ENCODE measurements at regions not wholly inside any gene's neighbourhood (a gene's known extent, or its start where the extent isn't known, plus 50 kb on each side); places are given as distances from the start of the nearest gene placed in this dataset.

DNA sequence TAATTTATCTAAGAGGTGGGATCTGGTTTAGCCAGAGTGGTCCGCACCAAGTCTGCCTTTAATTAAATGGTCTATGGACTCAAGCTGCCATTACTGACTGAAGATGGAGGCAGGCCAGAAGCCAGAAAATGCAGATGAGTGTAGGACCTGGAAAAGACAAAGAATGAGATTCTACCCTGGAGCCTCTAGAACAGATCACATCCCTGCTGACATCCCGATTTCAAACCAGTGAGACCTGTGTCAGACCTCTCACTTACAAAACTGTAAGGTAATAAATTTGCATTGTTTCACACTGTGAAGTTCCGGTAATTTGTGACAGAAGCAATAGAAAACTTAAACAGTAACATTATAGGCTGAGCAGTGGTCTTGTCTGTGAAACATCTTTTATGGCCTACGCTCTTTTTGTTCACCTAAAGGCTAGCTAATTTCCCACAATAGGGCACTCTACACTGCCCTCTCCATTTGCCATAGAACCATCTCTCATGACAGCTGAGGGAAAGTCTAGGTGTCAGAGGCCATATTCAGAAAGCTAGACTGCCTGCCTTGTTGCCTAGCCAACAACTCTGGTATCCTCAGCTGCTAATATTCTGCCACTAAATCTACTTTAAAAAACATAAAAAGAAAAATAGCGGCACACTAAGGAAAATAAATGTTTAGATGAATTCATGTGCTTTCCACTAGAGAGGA is 1396.2 kb upstream of the PIK3C3 start:
- ChIA-PET CTCF (no interaction called here), POLR2A (no interaction called here)

DNA sequence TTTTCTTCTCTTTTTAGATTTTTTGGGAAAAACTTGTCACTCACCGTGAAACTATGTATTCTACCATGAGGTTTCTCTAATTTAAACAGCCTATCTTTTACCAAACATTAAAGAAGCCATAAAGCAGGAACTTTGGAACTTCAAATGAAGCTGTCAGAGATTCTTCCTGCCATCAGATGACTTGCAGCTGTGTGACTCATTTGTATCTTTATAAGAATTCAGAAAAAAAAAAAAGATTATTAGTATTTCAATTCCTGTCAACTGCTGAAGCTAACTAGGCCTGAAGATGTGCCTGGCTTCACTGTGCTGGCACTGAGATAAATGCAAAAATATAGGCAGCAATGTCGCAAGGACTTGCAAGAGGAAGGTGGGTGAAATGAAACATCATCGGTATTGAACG is 1399.1 kb upstream of the PIK3C3 start:
- POLR2A ChIA-PET, result no interaction called here
- CTCF ChIA-PET, result no interaction called here

DNA sequence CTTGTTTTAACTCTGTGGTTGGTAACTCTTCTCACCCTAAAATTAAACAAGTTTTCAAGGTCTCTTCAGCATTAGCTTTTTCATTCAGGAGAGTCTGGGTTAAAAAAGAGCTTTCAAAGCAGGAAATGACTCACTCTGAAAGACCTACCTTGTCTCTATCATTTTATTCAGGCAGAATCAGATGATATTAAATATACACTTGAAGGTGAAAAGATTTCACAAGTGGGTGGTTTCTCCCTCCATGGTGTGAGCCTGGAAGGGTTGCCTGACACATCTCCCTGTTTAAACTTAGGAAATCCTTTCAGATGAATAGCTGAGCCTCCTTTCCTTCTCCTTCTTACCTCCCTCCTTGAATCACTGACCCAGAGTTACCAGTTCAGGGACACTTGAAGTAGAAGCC is 1402.0 kb upstream of the PIK3C3 start:
- ChIA-PET POLR2A (no interaction called here), CTCF (no interaction called here)

DNA sequence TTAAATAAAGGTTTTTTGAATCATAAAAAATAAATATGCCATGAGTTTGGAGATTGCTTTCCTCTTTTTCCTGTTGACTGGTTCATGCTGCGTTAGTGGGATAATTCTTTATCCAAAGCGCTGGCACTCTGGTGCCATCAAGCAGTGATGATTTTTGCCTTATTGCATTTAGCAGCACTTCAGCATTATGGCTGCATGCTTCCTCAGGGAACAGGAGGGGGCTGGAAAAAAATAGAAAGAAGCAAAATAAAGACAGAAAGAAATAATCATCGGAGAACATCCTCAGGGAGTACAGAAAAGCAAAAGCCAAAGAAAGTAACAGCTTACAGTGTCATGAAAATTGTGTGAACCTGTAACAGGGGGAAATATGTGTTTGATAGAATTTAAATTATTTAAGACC is 1408.2 kb upstream of the PIK3C3 start:
- CTCF ChIA-PET, result no interaction called here
- POLR2A ChIA-PET, result interaction anchor here (0.7 kb wide), 1 partner anchor 28 kb away, joined by 5 read pairs; no protein-coding TSS in a partner anchor

DNA sequence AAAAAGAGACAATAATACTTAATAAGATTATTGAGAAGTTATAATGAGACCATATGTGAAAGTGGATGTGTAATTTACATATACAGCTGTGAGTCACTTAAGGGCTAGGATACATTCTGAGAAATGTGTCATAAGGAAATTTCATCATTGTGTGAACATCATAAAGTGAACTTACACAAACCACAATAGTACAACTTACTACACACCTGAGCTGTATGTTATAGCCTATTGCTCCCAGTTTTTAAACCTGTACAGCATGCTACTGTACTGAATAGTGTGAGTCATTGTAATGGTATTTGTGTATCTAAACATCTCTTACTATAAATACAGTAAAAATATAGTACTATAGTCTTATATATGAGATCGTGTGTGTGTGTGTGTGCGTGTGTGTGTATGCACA is 1420.3 kb upstream of the PIK3C3 start:
- ChIA-PET CTCF (no interaction called here), POLR2A (no interaction called here)

DNA sequence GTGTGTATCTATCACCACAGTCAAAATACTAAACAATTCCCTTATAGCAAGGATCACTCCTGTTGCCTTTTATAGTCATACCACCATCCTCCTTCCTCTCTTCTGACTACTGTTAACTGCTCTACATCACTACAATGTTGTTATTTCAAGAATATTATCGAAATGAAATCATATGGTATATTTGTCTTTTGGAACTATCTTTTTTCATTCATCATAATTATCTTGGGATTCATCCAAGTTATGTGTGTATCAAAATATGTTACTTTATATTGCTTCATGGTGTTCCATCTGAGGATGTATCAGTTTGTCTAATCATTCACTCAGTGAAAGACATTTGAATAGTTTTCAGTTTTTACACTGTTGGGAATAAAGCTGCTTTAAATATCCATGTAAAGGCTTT is 1423.0 kb upstream of the PIK3C3 start:
- ChIA-PET CTCF (no interaction called here), POLR2A (no interaction called here)

DNA sequence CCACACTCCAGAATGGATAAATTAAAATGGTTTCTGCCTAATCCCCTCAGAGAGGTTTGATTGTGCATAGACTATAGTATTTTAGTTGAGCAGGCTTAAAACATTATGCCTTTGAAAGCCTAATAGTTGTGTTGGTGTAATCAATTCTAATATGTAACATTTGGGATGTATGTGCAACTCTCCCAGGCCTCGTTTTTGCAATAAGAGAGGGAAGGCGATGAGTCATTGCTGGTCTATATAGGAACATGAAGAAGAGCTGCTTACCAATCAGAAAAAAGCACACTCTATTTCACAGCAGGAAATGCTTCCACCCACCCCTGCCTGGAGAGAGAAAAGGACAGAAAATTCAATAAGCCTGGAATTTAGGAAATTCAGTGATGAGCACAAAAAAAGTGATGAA is 1424.0 kb upstream of the PIK3C3 start:
- CTCF ChIA-PET, result no interaction called here
- POLR2A ChIA-PET, result no interaction called here

DNA sequence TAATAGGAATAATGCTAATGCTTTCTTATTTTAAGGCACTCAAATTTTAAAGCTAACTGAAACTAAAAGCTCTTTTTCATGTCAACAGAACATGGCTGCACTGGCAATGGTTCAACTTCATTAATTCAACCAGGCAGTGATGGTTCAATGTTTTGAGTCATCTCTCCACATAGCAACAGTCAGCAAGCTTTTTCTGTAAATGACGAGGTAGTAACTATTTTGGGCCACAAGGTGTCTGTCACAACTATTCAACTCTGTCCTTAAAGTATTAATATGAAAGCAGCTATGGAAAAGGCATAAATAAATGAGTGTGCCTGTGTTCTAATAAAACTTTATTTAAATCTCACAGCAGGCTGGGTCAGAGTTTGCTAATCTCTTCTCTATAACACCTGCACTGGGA is 1425.6 kb upstream of the PIK3C3 start:
- POLR2A ChIA-PET, result no interaction called here

DNA sequence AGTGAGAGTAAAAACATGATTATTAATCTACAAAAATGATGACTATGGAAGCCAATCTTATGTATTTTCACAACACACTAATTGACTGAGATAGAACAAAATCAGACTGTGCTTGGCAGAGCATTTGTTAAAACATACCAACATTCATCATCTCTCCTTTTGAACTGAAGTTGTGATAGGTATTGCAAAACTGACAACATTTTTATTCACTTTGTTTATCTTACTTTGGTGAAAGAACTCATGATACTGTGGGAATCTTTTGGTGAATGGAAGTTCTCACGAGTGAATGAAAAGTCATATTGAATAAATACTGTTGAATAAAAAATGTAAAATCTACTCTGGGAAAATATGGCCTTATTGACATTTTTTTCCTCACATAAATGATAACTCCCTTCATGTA is 1430.2 kb upstream of the PIK3C3 start:
- POLR2A ChIA-PET, result no interaction called here
- CTCF ChIA-PET, result no interaction called here

More for the DNA sequence above, 1425.6 kb upstream of the PIK3C3 start:
- CTCF ChIA-PET, result no interaction called here

DNA sequence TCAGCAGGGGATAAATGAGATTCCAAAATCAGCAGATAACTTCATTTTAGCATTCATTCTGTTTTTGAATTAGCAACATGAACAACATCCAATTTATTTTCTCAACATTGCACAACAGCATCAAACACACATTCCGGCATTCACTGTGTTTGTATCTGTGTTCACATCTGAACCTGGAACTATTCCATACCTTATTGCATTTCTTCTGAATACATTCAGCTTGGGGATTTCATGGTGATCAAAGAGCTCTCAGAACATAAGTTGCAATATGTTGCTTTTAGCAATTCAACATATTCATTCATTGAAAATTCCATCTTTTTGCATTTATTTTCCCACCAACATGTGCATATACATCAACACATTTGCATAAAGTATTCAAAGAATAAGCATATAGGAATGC is 1431.7 kb upstream of the PIK3C3 start:
- CTCF ChIA-PET, result no interaction called here
- POLR2A ChIA-PET, result no interaction called here

DNA sequence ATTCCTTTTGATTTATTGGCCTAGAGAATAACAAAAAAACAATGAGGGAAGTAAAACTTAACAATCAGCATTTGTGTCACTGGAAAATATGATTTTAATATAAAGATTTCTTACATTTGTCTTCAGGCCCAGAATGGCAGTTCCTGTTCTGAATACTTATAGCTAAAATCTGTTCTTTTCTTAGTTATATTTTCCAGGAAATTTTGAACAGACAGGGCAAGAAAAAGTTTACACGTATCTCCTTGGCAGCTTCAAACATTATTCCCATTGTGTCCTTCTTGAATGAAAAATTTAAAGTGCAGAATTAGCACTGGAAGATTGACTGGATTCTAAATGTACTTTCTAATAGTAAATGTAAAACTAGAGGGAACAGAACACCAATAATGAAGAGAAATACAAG is 1454.0 kb upstream of the PIK3C3 start:
- CTCF ChIA-PET, result no interaction called here
- POLR2A ChIA-PET, result interaction anchor here (0.6 kb wide), 1 partner anchor 817 kb away, joined by 3 read pairs; no protein-coding TSS in a partner anchor

DNA sequence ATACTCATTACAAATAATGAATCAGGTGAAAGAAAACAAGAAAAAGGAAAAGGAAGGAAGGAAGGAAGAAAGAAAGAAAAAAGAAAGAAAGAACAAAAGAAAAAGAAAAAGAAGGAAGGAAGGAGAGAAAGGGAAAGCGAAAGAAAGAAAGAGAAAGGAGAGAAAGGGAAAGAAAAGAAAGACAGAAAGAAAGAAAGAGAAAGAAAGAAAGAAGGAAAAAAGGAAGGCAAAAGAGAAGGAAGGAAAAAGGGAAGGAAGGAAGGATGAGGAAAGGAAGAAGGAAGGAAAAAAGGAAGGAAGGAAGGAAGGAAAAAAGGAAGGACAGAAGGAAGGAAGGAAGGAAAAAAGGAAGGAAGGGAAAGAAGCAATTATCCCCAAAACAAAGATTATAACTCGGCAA is 1460.4 kb upstream of the PIK3C3 start:
- CTCF ChIA-PET, result no interaction called here

DNA sequence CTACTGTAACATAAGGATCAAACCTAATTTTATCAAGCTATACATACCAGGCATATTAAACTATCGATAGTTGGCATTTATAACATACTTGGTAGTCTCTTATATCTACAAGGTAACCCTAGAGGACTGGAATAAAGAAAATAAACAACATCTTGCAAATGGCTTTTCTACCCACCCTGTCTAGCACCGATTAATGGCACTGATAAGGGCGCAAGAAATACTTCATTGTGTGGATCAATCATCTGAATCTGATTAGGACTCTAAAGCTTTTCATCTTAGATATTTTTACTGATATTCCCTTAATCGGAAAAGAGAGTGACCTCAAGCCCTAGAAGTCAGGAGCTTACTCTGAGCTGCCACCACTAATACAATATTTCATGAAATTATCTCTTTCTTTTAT is 1461.7 kb upstream of the PIK3C3 start:
- CTCF ChIA-PET, result no interaction called here
- POLR2A ChIA-PET, result no interaction called here

More for the DNA sequence above, 1460.4 kb upstream of the PIK3C3 start:
- POLR2A ChIA-PET, result no interaction called here

DNA sequence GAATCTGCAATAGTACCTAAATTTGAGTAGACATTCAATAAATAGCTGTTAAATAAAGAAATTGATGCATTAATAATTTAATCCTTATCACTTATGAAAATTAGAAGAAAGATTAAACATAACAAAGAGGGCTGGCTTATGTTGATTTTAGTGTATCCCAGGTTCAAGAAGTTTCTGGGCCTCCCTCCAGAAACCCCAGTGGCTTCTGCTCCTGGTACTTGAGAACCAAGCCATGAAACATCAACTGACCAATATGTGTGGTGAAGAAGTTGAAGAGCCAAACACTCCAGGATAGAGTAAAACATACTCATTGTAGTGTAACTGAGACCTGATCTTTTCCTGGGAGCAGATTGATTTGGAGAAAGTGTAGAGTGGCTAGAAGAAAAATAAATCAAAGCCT is 1465.7 kb upstream of the PIK3C3 start:
- CTCF ChIA-PET, result no interaction called here
- POLR2A ChIA-PET, result no interaction called here

DNA sequence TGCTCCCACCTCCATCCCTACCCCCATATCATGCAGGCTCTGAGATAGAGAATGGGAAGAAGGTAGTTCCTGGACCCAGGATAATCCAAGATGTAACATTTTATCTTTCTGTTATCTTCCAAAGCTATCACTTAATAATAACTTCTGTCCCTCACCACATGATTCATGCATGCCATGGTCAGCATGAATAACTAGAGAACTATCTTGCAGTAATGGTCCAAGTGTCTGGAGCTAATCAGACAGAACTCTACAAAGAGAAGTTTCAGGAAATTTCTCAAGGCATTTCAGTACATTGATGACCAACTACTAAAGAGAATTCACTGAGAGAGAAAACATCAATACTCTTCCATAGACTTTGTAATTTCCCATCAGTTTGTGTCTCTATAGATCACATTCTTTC is 1469.7 kb upstream of the PIK3C3 start:
- ChIA-PET POLR2A (no interaction called here), CTCF (no interaction called here)

DNA sequence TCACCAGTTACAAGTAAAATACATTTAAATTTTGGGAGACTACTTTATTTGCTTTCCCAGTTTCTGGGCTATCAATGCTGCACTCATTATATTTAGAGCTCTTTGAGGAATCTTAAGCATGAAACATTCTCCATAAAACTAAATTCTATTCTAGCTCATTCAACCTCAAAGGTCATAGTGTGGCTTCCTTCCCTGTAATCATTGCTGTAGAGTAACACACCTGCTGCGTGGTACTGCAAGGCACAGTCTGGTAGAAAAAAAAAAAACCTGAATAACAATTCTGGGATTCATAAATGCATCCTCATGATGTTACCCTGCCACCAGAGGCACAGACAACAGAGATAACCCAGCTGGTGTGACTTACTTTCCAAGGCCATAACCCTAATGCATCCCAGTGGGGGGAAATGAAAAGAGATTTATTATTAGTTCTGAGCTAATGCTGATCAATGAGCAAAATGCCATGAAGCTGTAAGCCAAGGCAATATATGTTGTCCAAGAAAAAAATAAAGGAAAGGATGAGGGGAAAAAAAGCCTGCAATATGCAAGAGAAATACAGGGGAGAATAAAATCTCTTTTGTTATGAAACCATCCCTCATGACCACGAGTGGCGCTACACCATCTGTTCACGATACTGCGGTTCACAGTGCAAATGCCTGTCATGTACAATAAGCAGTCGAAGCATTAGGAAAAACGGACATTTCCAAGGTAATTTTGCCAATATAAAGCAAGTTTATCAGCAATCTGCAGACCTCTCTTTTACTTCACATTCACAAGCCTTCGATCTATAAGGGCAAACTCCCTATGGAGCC is 1481.6 kb upstream of the PIK3C3 start:
- CTCF ChIA-PET, result no interaction called here

DNA sequence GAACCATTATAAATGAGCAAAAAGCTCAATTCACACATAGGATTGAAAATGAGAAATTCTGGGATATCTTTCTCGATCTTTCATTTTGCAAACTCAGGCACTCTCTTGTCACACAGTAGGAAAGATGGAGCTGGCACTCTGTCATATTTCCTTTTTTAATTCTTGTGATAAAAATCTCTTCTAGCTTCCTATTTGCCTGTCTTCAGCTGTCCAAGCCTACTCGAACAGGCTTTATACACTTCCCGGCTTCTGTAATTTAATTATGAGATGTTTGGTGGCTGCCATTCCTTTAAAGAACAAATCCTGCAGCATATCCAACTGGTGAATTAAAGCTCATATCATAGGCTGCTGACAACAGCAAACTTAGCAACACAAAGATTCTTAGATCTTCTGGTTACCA is 1484.3 kb upstream of the PIK3C3 start:
- ChIA-PET POLR2A (no interaction called here), CTCF (no interaction called here)

More for the DNA sequence above, 1481.6 kb upstream of the PIK3C3 start:
- POLR2A ChIA-PET, result no interaction called here

DNA sequence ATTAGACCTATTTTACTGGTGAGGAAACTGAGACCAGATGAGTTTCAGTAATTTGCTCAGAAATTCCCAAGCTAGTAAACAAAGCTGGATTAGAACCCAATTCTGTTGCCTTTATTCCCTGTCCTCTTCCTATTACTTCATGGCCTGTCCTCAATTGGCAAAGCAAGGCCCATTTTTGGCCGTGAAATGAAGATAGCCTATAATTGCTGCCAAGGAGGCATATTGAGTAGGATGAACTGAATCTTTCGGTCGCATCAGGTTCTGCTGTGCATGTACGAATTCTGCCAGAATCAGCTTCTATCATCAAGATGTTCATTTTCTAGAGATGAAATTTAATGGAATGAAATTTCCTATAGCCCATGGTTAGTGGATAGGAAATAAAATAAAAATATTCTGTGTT is 1485.2 kb upstream of the PIK3C3 start:
- POLR2A ChIA-PET, result no interaction called here
- CTCF ChIA-PET, result no interaction called here

DNA sequence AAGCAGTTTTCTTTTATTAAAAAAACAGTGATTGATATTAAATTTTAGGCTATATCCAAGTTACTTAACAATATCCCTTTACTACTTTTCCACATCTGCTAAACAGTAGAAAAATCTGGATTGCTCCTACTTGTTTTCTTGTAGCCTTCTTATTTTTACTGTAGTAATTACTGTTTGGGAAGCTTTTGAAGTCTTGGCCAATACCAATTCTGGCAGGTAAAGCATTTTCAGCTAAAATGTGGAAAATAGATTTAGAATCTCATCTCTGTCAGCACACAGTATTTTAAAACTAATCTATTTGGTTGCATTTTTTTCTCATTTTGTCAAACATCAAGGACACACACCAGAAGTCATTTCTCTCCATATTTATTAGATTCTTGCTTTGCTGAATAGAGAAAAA is 1485.7 kb upstream of the PIK3C3 start:
- POLR2A ChIA-PET, result no interaction called here
- CTCF ChIA-PET, result no interaction called here

DNA sequence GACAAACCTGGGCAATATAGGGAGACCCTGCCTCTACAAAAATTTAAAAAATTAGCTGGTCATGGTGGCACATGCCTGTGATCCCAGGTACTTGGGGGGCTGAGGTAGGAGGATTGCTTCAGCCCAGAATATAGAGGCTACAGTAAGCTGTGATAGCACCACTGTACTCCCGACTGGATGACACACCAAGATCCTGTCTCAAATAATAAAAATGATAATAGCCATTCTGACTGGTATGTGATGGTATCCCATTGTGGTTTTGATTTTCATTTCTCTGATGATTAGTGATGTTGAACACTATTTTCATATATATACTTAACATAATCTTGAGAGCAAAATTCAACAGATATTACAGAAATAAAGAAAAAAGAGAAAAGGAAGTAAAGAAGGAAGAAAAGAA is 1491.0 kb upstream of the PIK3C3 start:
- ChIA-PET POLR2A (no interaction called here), CTCF (interaction anchor here (0.6 kb wide), 1 partner anchor 153 kb away, joined by 5 read pairs; no protein-coding TSS in a partner anchor)

DNA sequence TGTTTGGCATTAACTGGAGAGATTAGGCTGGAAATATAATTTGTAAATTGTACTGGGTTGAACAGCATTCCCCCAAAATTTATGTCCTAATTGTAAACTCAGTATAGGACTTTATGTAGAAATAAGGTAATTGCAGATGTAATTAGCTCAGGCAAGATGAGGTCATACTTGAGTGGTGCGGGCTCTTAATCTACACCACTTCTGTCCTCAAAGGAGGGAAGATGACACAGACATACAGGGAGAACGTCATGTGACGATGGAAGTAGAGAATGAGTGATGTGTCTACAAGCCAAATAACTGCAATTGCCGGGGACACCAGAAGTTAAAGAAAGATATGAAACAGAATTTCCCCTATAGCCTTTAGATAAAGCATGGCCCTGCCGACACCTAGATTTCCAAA is 1501.1 kb upstream of the PIK3C3 start:
- ChIA-PET POLR2A (no interaction called here), CTCF (no interaction called here)

DNA sequence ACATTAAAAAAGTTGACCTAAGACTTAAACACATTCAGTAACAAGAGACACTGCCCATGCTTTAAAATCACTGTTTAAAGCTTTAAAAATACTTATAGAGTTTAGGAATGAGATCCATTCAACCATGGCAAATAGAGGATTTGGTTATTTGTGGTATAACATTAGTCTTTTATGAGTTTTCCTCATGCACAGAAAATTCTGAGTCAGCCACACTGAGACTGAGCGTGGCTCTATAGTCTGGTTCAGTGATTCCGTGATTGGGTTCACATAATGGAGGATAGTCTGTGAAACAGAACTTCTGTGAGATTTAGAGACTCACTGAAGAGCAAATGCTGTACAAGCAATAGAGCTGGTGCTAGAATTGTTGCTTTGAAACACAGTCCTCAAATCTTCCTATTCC is 1502.4 kb upstream of the PIK3C3 start:
- ChIA-PET POLR2A (no interaction called here), CTCF (no interaction called here)

Data from activated CD8-positive, alpha-beta memory T cell treated with anti-CD3 and anti-CD28 coated beads for 36 hours (primary cell).